ENCODE measurements at regions not wholly inside any gene's neighbourhood (a gene's known extent, or its start where the extent isn't known, plus 50 kb on each side); places are given as distances from the start of the nearest gene placed in this dataset.
A peak's percentile ranks its signal among the peaks of the same experiment; 100 is the strongest.

- Histone ChIP-seq H3K9me3 (ENCODE audit: control insufficient read depth in 4 of 4, insufficient read depth in 3 of 4, low read length in 3 of 4) (no peaks in the 10 kb centered on the region), H3K27me3 (ENCODE audit: control insufficient read depth in 3 of 3, insufficient read depth in 3 of 3, low read length in 2 of 3) (no peaks in the 10 kb centered on the region), H3K4me1 (ENCODE audit: control insufficient read depth in 5 of 5, insufficient read depth in 5 of 5, low read length in 5 of 5) (peaks cover 0 to 6% (median 0%) of the 10 kb centered on the region in 5 donors), H3K27ac (ENCODE audit: low read depth in 1 of 2, low read length in 1 of 2) (no peak overlapping the region), H3K36me3 (ENCODE audit: control insufficient read depth in 4 of 4, insufficient read depth in 4 of 4, low read length in 4 of 4) (no peaks in the 10 kb centered on the region), H3K9ac (ENCODE audit: insufficient read depth in 1 of 2, low read length in 2 of 2) (no peak overlapping the region), H3K4me3 (no peak overlapping the region)
- TF ChIP-seq CTCF (IDR thresholded peaks at IDR 0.05; ENCODE audit: control extremely low read depth, extremely low read depth) = no peak
- no peak for ATAC-seq (ENCODE audit: insufficient read depth, low FRiP score)
- 38 to 62% methylated on average over 1 of the region's 1 CpG for WGBS, 2 donors
- DNase-seq = peak in 1 of 3 donors; percentile 3
Measured at GRCh38 chr4:180483036-180483435, 1760.2 kb upstream of the TENM3 start.

DNA sequence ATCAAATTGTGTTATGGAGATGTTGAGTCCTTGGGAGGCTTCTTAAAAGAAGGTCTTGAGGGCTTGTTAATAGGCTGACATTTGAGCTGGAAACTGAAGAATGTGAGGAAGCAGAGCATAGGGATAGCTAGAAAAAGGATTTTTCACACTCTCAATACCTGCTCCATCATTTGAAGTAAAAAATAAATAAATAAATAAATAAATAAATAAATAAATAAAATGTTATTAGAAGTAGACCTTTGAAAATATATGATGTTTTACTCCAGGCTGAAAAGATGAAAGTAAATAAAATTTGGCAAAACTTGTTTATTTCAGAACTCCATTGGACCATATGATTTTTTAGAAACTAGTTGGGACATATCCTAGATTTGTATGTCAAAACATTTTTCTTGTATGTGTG lies 1757.8 kb upstream of the TENM3 start:
- Histone ChIP-seq H3K4me3 (no peak overlapping the region), H3K27me3 (ENCODE audit: control insufficient read depth in 3 of 3, insufficient read depth in 3 of 3, low read length in 2 of 3) (no peaks in the 10 kb centered on the region), H3K4me1 (ENCODE audit: control insufficient read depth in 5 of 5, insufficient read depth in 5 of 5, low read length in 5 of 5) (peaks cover 0 to 6% (median 0%) of the 10 kb centered on the region in 5 donors), H3K36me3 (ENCODE audit: control insufficient read depth in 4 of 4, insufficient read depth in 4 of 4, low read length in 4 of 4) (no peaks in the 10 kb centered on the region), H3K9me3 (ENCODE audit: control insufficient read depth in 4 of 4, insufficient read depth in 3 of 4, low read length in 3 of 4) (no peaks in the 10 kb centered on the region), H3K9ac (ENCODE audit: insufficient read depth in 1 of 2, low read length in 2 of 2) (no peak overlapping the region), H3K27ac (ENCODE audit: low read depth in 1 of 2, low read length in 1 of 2) (no peak overlapping the region)
- no peak for ATAC-seq (ENCODE audit: insufficient read depth, low FRiP score)
- no peak for TF ChIP-seq CTCF (IDR thresholded peaks at IDR 0.05; ENCODE audit: control extremely low read depth, extremely low read depth)
- no peak for DNase-seq

GRCh38 chr4:180486342-180486741 lies 1756.9 kb upstream of the TENM3 start:
- Histone ChIP-seq H3K4me3 (no peak overlapping the region), H3K4me1 (ENCODE audit: control insufficient read depth in 5 of 5, insufficient read depth in 5 of 5, low read length in 5 of 5) (no peaks in the 10 kb centered on the region), H3K27ac (ENCODE audit: low read depth in 1 of 2, low read length in 1 of 2) (no peak overlapping the region), H3K9me3 (ENCODE audit: control insufficient read depth in 4 of 4, insufficient read depth in 3 of 4, low read length in 3 of 4) (no peaks in the 10 kb centered on the region), H3K9ac (ENCODE audit: insufficient read depth in 1 of 2, low read length in 2 of 2) (no peak overlapping the region), H3K36me3 (ENCODE audit: control insufficient read depth in 4 of 4, insufficient read depth in 4 of 4, low read length in 4 of 4) (no peaks in the 10 kb centered on the region), H3K27me3 (ENCODE audit: control insufficient read depth in 3 of 3, insufficient read depth in 3 of 3, low read length in 2 of 3) (no peaks in the 10 kb centered on the region)
- DNase-seq = no peak
- no peak for ATAC-seq (ENCODE audit: insufficient read depth, low FRiP score)
- 78 to 88% methylated on average over 4 of the region's 4 CpGs for WGBS, 2 donors
- TF ChIP-seq CTCF (IDR thresholded peaks at IDR 0.05; ENCODE audit: control extremely low read depth, extremely low read depth) = no peak

GRCh38 chr4:180489787-180490186 lies 1753.4 kb upstream of the TENM3 start:
- ATAC-seq (ENCODE audit: insufficient read depth, low FRiP score) = no peak
- DNase-seq = no peak
- Histone ChIP-seq H3K27me3 (ENCODE audit: control insufficient read depth in 3 of 3, insufficient read depth in 3 of 3, low read length in 2 of 3) (no peaks in the 10 kb centered on the region), H3K4me3 (no peak overlapping the region), H3K36me3 (ENCODE audit: control insufficient read depth in 4 of 4, insufficient read depth in 4 of 4, low read length in 4 of 4) (no peaks in the 10 kb centered on the region), H3K4me1 (ENCODE audit: control insufficient read depth in 5 of 5, insufficient read depth in 5 of 5, low read length in 5 of 5) (no peaks in the 10 kb centered on the region), H3K9me3 (ENCODE audit: control insufficient read depth in 4 of 4, insufficient read depth in 3 of 4, low read length in 3 of 4) (peaks cover 0 to 4% (median 0%) of the 10 kb centered on the region in 4 donors), H3K27ac (ENCODE audit: low read depth in 1 of 2, low read length in 1 of 2) (no peak overlapping the region), H3K9ac (ENCODE audit: insufficient read depth in 1 of 2, low read length in 2 of 2) (no peak overlapping the region)
- no peak for TF ChIP-seq CTCF (IDR thresholded peaks at IDR 0.05; ENCODE audit: control extremely low read depth, extremely low read depth)
